ENCODE measurements at regions not wholly inside any gene's neighbourhood (a gene's known extent, or its start where the extent isn't known, plus 50 kb on each side); places are given as distances from the start of the nearest gene placed in this dataset.

- no peak for TF ChIP-seq CTCF (optimal IDR thresholded peaks at IDR 0.05 in 1 of 3, IDR thresholded peaks at IDR 0.05 in 1 of 3, conservative IDR thresholded peaks at IDR 0.05 in 1 of 3; ENCODE audit: extremely low read depth in 1 of 3, insufficient read depth in 2 of 3, low read length in 3 of 3)
- TF ChIP-seq EZH2 (IDR thresholded peaks at IDR 0.05; ENCODE audit: low read length): no peak
These were observed 427.6 kb downstream of the GADD45G start for GRCh38 chr9:90032296-90033027.

Data from keratinocyte (primary cell).